HG03135 (cell line): ENCODE measurements at regions not wholly inside any gene's neighbourhood (a gene's known extent, or its start where the extent isn't known, plus 50 kb on each side); places are given as distances from the start of the nearest gene placed in this dataset.
"Not testable (repeated sequence)": the region's sequence is repeated elsewhere in the genome, so short reads cannot be mapped to it uniquely, and the experiment has no call there.

ENCODE experiments used
- ATAC-seq: cut with Tn5 transposase; IDR thresholded peaks from one replicate; pipeline ENCODE4 v1.9.1; 2021; ENCODE audit warnings: mild to moderate bottlenecking, moderate library complexity; ENCODE audit not compliant: unreplicated experiment

DNA sequence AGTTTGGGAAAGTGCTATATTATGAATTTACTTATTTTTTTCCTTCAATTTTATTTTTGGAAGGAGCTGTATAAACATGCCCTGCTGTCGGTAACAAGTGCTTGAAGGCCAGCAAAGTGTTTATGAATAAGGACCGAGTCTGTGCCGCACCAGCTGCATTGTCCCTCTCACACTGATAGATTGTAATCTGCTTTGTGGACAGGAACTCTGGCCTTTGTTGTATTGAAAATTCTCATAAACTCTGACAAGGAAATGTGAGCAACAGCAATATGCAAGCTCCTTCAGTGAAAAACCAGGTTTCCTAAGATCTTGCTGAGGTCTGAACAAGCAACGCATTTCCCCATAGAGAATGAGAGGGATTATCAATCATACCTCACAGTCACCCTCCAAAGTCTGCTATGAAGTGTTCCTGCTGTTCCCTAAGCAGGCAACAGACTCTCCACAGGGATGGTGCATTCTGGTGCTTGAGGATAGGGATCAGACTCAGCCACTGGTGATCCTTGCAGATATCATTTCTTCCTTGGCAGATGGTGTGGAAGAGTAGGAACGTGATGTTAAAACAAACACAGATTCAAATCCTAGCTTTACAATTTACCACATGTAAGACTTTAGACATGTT lies 109.6 kb downstream of the KCNJ2 start:
- no peak for ATAC-seq

DNA sequence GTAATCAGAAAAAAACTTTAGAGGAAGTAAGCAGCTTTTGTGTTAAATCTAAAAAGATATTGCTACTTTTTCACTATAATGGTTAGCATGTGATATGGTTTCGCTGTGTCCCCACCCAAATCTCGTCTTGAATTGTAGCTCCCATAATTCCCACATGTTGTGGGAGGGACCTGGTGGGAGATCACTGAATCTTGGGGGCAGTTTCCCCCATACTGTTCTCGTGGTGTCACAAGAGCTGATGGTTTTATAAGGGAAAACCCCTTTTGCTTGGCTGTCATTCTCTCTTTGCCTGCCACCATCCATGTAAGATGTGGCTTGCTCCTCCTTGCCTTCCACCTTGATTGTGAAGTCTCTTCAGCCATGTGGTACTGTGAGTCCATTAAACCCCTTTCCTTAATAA lies 117.1 kb downstream of the KCNJ2 start:
- no peak for ATAC-seq

DNA sequence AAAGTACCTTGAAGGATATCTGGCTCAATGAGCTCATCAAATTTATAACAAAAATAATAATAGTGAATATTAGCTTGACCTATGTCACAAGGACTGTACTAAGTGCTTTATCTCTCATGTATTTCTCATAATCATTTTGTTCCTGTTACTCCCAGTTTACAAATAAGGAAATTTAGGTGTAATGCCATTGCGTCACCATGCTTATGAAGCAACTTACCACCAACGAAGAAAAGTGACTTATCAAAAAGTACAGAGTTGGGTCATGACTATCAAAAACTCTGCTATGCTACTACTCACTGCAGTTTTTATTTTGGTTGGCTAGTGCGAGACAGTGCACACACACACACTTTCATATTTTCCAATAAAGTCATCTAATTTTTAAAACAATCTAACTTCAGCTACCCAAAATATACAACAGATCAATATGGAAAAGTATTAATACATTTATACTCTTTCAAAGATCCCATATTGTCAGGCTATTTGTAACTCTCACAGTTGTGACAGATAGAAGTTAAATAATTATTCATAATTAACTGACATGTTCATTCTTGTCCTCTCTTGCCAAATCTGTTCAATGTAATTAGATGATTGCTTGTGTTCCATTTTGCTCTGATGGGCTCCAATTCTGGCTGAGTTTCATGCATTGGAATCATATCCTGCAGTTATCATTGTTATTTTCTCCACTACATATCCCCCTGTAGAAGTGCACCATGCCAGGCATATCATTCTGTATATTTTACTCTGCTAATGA lies 119.4 kb downstream of the KCNJ2 start:
- ATAC-seq = no peak

DNA sequence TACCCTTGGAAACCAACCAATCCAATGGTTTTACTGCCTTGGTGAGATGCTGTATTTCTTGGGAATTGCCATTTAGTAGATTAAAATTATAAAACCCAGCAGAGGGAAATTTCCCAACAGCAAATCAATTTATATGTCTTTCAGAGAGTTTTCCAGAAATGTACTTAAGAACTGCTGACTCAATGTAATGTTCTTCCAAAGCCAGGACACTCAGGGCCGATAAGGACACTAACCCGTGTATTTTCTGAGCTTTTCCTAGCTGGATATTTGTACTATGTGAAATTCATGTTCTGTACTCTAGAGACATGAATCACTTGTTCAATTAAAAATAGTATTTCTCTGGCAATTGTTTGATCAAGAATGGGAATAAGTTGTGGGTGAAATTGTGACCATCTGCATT lies 121.4 kb downstream of the KCNJ2 start:
- ATAC-seq = no peak

DNA sequence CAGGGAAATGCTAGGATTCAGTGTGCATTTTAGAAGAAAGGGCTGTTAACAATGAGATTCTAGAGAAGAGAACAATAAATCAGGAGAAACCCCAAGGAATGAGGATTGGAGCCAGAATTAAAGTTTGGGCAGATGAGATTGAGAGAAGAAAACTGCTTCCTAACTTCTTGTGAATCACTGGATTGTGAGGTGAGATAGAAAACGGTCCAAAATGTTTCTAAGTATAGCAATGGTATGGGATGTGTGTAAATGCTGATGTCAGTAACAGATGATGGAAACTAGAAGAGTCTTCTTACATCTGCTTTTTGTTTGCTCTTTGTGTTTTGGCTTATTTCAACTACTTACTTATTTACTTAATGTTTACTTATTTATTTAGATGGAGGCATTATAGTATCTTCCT lies 123.0 kb downstream of the KCNJ2 start:
- ATAC-seq = no peak

DNA sequence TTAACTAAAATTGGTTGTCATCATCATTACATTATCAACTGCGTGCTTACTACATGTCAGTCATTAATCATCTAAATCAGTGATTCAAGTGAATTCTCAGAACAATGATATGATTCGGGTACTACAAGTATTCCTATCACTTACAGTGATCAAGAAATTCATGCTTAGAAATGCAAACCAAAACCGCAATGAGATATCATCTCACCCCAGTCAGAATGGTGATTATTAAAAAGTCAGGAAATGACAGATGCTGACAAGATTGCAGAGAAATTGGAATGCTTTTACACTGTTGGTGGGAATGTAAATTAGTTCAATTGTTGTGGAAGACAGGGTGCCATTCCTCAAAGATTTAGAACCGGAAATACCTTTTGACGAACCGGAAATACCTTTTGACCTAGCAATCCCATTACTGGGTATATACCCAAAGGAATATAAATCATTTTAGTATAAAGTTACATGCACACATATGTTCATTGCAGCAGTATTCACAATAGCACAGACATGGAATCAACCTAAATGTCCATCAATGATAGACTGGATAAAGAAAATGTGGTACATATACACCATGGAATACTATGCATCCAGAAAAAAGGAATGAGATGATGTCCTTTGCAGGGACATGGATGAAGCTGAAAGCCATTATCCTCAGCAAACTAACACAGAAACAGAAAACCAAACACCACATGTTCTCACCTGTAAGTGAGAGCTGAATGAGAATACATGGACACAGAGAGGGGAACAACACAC lies 124.4 kb downstream of the KCNJ2 start:
- ATAC-seq = not testable (repeated sequence)

DNA sequence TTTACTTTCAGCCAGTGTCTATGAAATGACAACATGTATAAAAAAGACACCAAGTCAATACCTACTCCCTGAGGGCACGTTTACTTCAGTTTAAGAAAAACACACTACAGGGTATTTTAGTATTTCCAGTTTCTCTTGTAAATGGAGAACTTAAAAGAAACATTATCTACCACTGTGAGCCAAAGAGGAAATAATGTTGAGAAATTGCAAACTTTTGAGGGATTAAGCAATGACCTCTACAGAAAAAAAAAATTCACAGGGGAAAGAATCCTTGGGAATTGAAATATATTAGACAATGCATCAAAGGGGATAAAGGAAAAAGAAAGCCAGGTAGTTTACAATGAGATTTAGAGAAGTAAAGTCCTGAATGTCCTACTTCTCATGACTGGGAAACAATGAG lies 126.0 kb downstream of the KCNJ2 start:
- ATAC-seq = no peak

DNA sequence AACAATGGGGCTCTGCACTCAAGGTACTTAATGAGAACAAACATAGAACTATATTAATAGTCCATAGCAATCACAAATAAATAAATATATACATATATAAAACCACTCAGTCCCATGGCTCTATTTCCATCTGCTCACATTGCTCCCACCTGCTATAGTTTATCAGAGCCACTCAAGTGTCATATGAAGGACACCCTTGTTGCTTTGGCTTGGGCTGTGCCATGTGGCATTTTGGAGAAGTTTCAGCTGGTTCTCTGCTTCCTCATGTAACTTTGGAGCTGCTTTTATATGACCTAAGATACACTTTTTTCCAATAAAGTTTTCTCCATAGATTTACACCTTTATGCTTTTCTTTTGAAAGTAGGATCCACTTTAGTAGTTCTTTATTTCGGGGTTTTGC lies 126.4 kb downstream of the KCNJ2 start:
- no peak for ATAC-seq

DNA sequence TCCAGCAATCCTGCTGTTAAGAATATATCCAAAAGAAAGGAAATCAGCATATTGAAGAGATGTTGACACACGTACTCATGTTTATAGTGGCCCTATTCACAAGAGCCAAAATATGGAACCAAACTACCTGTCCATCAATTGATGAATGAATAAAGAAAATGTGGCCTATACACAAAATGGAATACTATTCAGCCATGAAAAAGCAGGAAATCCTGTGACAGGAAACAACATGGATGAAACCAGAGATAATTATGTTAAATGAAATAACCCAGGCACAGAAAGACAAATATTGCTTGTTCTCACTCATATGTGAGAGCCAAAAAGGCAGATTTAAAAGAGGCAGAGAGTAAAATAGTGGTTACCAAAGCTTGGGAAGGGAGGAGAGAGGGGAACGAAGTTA lies 127.1 kb downstream of the KCNJ2 start:
- ATAC-seq = no peak

DNA sequence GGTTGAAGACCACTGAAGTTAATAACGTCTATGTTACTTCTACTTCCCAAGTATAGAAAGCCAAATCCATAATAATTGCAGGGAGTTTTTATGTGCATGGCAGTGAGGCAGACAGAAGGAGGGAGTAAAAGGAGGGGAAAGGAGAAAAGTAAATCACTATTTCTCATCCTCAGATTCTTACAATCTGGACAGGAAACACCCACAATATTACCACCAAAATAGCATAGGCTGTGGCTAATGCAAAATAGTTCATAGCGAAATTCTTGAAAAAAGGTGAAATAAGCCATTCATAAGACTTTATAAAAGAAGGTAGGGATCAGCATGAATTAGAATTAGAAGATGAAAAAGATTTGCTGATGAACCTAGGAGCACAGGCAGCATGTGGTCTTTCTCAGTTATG lies 128.1 kb downstream of the KCNJ2 start:
- no peak for ATAC-seq

DNA sequence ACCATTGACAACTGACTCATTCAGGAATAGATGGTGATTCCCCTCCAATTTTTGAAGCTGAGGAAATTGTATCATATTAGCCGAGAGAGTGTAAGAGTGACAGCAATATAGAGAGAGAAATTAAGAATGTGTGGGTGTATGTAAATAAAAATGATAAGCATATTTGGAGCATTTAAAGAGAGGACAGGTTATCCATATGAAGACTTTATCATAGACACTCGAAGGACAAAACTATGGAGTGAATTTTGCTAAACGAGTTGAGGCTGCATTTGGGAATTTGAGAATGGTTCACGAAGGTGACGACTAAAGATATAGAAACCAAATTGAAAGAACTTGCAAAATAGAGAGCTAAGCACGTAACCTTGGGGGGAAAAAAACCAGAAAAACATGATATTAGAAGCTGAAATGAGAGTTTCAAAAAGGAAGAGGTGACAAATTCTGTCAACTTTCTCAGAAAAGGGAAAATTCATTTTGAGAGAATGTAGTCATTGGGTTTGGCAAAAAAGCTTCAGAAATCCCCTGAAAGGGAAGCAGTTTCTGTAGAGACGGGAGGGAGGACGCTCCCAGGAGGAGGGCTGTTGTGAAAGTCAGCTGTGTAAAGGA lies 129.7 kb downstream of the KCNJ2 start:
- ATAC-seq = no peak

DNA sequence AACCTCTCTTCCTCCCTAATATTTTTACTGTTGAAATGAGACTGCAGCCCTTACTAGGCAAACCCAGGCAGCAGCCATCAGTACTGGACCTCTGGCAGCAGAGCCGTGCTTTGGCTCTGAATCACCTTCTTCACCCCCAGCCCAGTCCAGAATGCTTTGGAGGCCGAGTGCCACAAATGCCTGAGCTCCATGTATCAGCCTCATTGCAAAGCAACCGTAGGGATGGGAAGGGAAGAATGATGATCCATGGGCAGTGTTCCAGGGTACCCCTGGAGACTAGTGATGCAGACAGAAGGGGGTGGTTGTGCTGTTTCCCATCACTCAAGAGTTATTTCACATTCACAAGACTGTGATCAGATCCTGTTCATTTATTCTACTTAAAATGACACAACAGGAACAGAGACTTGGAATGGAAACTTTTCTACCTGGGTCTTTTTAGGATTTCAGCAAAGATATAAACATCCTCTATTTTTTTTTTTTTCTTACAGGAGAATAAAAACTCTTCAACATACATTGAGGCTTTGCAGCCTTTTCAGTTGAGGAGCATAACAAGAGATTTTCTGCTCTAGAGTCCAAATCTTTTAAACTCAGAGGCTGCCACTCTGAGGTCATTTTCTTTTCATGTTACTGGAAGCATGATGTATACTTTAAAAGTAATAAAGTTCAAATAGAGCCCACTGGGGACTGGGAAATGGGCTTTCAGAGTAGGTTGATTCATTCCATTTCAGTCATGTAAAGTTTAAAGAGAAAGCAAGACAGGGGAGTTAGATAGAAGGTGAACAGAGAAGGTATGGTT lies 138.3 kb downstream of the KCNJ2 start:
- no peak for ATAC-seq

DNA sequence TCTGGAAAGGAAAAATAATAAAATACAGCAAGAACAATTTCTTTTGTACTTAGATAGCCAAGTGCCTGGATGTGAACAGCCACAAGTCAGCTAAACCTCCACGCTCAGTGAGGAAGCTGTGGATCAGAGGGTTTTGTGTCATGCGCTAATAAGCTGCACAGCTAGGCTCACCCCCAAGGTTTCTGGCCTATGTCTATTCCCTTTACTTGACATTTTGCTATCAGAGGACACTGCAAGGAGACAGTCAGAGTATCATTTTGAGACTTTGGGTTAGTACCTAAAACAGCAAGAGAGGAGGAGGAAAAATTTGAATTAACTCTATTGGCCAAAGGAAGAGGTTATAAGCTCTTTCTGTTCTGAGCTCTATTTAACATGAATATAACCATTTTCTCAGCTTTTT lies 139.3 kb downstream of the KCNJ2 start:
- ATAC-seq = no peak

DNA sequence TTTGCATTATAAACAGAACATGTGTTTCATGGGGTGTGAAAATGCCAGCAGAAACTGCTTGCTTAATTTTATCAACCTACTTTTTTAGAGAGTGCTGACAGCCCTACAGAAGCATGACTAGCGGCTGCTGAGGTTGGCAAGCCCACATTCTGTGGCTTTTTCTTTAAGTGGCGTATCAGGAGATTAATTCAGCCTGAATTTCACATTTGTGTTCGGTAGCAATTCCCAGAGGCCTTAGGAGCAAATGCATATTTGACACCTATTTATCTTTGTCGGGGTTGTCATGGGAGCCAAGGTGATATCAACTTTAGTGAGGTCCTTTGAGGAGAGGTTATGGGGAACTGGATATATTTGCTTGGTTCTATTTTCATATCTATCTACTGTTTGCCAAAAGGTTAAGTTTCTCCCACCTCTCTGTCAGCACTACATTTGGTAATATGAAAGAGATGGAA lies 140.9 kb downstream of the KCNJ2 start:
- no peak for ATAC-seq

DNA sequence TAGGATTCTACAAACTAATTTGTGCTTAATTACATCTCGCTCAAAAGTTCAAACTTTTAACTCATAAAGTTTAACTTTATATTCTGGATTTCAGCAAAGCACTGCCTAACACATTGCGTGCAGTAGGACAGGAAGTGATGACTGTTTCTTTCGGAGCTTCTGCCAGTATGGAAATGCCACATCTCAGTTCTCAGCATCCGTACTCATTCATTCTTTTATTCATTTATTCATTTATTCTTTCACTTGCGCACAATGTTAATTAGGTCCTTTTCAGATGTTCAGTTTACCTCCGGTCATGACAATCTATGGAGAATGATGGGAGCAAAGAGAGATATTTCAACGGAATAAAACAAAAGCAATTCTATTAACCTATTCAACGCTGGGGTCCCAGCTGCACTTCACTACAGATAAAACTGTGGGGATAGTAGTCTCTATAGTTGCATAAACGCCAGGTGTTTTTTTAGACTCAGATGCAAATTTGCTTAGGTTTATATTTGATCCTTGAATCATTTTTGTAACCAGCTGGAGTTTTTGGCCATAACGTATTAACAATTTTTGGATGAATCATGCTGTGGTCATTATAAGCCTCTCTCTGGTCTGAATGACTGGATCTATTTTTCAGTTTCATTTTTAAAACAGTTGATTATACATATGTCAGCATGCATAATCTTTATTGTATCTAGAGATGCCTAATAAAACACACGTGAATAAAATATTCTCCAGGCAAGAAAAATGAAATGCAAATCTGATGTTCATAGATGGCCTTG lies 143.9 kb downstream of the KCNJ2 start:
- no peak for ATAC-seq

DNA sequence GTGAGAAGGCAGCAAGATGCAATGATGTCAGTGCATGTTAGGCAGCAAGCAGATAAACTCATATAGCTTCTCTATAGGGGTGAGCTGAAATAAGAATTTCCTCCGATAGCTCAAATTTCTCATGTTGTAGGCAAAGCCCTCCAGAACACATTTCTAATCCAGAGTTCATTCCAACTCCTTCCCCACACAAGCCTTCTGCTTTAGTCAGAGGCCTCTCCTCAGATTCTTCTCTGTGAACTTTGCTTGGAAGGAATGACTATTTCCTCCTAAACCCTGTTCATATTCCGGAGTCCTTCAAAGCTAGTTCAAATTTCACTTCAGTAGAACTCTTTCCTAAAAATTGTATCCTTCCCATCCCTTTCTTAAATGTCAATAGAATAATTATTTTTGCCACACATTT lies 144.8 kb downstream of the KCNJ2 start:
- ATAC-seq = no peak

DNA sequence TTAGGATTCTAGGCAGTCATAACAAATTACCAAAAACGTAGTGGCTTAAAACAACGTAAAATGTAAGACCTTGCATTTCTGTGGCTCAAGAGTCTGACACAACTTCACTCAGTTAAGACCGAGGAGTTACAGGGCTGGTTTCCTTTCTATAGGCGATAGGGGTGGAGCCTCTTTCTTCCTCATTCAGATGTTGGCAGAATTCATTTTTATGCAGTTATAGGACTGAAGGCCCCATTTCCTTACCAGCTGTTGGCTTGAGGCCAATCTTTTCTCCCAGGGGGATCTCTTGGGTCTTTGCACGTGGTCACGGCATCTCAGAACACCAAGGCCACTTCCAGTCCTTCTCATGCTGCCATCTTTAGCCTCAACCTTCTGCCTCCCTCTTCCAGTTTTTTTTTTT lies 145.2 kb downstream of the KCNJ2 start:
- no peak for ATAC-seq

DNA sequence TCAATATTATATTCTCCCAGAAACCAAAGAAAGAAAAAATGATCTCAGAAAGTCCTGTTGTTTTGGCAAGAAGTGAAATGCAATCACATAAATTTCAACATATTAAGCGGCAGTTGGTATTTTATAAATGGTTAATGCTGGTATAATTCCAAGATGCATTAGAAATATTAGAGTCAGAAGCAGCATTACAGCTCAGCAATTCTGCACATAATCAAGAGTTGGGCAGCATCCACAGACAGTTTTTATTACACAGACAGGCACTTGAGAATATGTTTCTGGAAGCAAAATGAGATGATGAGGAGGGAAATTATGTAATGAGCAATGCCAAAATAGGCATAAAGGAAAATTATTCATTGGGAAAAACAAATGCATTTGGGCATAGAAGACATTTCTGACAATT lies 148.1 kb downstream of the KCNJ2 start:
- ATAC-seq = no peak

DNA sequence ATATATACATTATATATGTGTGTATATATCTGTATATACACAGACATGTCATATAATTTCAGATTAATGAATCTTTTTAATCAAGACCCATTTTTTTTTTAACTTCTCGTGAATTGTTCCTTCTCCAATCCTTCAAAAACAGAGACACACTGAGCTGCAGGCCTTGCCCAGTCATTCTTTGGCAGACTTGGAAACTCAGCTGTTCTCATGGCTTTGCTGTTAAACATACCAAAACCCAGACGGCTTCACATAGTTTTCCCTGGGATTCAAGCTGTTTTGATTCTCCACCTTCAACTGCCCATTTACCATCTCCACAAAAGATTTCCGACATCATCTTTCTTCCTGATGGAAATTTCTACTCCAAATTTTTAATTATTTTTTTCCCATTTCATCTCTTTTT lies 148.7 kb downstream of the KCNJ2 start:
- no peak for ATAC-seq

DNA sequence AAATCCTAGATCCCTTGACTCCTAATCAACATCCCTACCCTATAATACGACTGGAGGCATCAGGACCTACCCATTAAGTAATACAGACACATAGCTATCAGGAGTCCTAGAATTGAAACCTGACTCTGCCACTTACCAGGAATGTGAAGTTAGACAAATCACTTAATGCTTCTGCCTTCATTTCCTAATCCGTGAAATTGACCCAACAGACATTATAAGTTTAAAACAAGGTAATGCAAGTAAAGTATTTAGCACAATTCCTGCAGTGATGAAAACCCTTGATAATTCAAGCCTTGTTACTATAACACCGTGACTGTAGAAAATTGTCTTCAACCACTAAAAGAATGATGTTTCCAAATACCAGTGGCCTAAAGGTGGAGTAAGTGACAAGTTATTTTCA lies 150.2 kb downstream of the KCNJ2 start:
- no peak for ATAC-seq
